RWPE2 (cell line): ENCODE measurements at regions not wholly inside any gene's neighbourhood (a gene's known extent, or its start where the extent isn't known, plus 50 kb on each side); places are given as distances from the start of the nearest gene placed in this dataset.

Experiments used
- ATAC-seq: fragments of 200-7000 bp; cut with Tn5 transposase; 3 replicates; pipeline ENCODE4 v1.9.1; 2021; ENCODE audit warnings: low read depth
- DNase-seq: peaks from one replicate; pipeline ENCODE4 v3.0.0-alpha.2; 2020; ENCODE audit warnings: low spot score
- H3K27ac ChIP-seq: fragments of 450-650 bp; 2 replicates; pipeline ENCODE4 v1.5.1; 2017; ENCODE audit warnings: mild to moderate bottlenecking; ENCODE audit not compliant: poor library complexity, severe bottlenecking
- H3K27me3 ChIP-seq: fragments of 250-450 bp; sonication (Bioruptor Pico); 2 replicates; pipeline ENCODE4 v1.5.1; 2021; ENCODE audit warnings: mild to moderate bottlenecking, moderate library complexity; ENCODE audit not compliant: insufficient read depth, poor library complexity, severe bottlenecking
- H3K36me3 ChIP-seq: fragments of 250-450 bp; sonication (Bioruptor Pico); 2 replicates; pipeline ENCODE4 v1.5.1; 2020; ENCODE audit warnings: low read depth, mild to moderate bottlenecking, moderate library complexity
- H3K4me1 ChIP-seq: fragments of 250-450 bp; sonication (Bioruptor Pico); 2 replicates; pipeline ENCODE4 v1.5.1; 2021; ENCODE audit warnings: mild to moderate bottlenecking, moderate library complexity; ENCODE audit not compliant: insufficient read depth, poor library complexity, severe bottlenecking
- H3K4me3 ChIP-seq: fragments of 250-450 bp; sonication (Bioruptor Pico); 2 replicates; pipeline ENCODE4 v1.5.1; 2021; ENCODE audit warnings: mild to moderate bottlenecking, moderate library complexity; ENCODE audit not compliant: severe bottlenecking
- H3K9me3 ChIP-seq: fragments of 250-450 bp; sonication (Bioruptor Pico); 2 replicates; pipeline ENCODE4 v1.5.1; 2021; ENCODE audit warnings: mild to moderate bottlenecking, moderate library complexity; ENCODE audit not compliant: severe bottlenecking
- CTCF ChIP-seq: fragments of 450-650 bp; IDR thresholded peaks from one replicate; pipeline ENCODE4 v1.5.1; 2017; ENCODE audit warnings: mild to moderate bottlenecking, moderate library complexity; ENCODE audit not compliant: poor library complexity, severe bottlenecking

GRCh38 chrX:39871648-39872047, 226.1 kb downstream of the BCOR start:
- DNase-seq, result no peak
- Histone ChIP-seq H3K27ac (no peak overlapping the region), H3K4me3 (no peak overlapping the region), H3K9me3 (no peaks in the 10 kb centered on the region), H3K4me1 (peaks cover 13% of the 10 kb centered on the region), H3K27me3 (no peaks in the 10 kb centered on the region), H3K36me3 (no peaks in the 10 kb centered on the region)
- TF ChIP-seq CTCF, result no peak
- ATAC-seq, result no peak

- no peak overlapping the region for H3K27ac ChIP-seq
- peaks cover 13% of the 10 kb centered on the region for H3K4me1 ChIP-seq
- H3K4me3 ChIP-seq, result no peak overlapping the region
- H3K9me3 ChIP-seq, result no peaks in the 10 kb centered on the region
- H3K27me3 ChIP-seq, result no peaks in the 10 kb centered on the region
- ATAC-seq, result no peak
- H3K36me3 ChIP-seq, result no peaks in the 10 kb centered on the region
- no peak for TF ChIP-seq CTCF
- no peak for DNase-seq
Observed at GRCh38 chrX:39873117-39873516, 224.6 kb downstream of the BCOR start.

- ATAC-seq, result peak; percentile 56; the same call in 2 of the 3 replicates
Observed at GRCh38 chrX:39874202-39874816, 223.4 kb downstream of the BCOR start.

GRCh38 chrX:39875834-39876628, 221.7 kb downstream of the BCOR start:
- DNase-seq (no peak), ATAC-seq (peak; percentile 31; the same call in 1 of the 3 replicates)
- TF ChIP-seq CTCF, result no peak
- Histone ChIP-seq H3K4me3 (no peak overlapping the region), H3K36me3 (no peaks in the 10 kb centered on the region), H3K27me3 (no peaks in the 10 kb centered on the region), H3K9me3 (no peaks in the 10 kb centered on the region), H3K27ac (no peak overlapping the region), H3K4me1 (peaks cover 6% of the 10 kb centered on the region)

More at GRCh38 chrX:39874202-39874816, 223.4 kb downstream of the BCOR start:
- Histone ChIP-seq H3K4me1 (peaks cover 13% of the 10 kb centered on the region), H3K27ac (no peak overlapping the region), H3K4me3 (no peak overlapping the region), H3K27me3 (no peaks in the 10 kb centered on the region), H3K9me3 (no peaks in the 10 kb centered on the region), H3K36me3 (no peaks in the 10 kb centered on the region)
- no peak for TF ChIP-seq CTCF
- no peak for DNase-seq

GRCh38 chrX:39877905-39878304, 219.9 kb downstream of the BCOR start:
- peaks cover 6% of the 10 kb centered on the region for H3K4me1 ChIP-seq
- H3K9me3 ChIP-seq, result no peaks in the 10 kb centered on the region
- no peak for ATAC-seq
- H3K27ac ChIP-seq, result no peak overlapping the region
- no peak for TF ChIP-seq CTCF
- no peak overlapping the region for H3K4me3 ChIP-seq
- DNase-seq, result no peak
- H3K27me3 ChIP-seq, result no peaks in the 10 kb centered on the region
- H3K36me3 ChIP-seq, result no peaks in the 10 kb centered on the region
